GM12873 (cell line): ENCODE measurements at regions not wholly inside any gene's neighbourhood (a gene's known extent, or its start where the extent isn't known, plus 50 kb on each side); places are given as distances from the start of the nearest gene placed in this dataset.

ENCODE experiments used
- CTCF ChIP-seq: IDR thresholded peaks from 2 replicates; pipeline ENCODE4 v1.5.1; 2012; ENCODE audit warnings: low read depth, mild to moderate bottlenecking, moderate library complexity, low read length, control low read depth; ENCODE audit not compliant: insufficient read depth; ENCODE audit errors: missing control alignments

GRCh38 chr5:18965893-18966292 is 1022.1 kb downstream of the CDH18 start:
- TF ChIP-seq CTCF = no peak

GRCh38 chr5:18967637-18968036 is 1020.4 kb downstream of the CDH18 start:
- no peak for TF ChIP-seq CTCF

- TF ChIP-seq CTCF = no peak
These were observed 1019.0 kb downstream of the CDH18 start for GRCh38 chr5:18968966-18969365.

GRCh38 chr5:18970000-18970399 is 1018.0 kb downstream of the CDH18 start:
- no peak for TF ChIP-seq CTCF

GRCh38 chr5:18972177-18972576 is 1015.8 kb downstream of the CDH18 start:
- no peak for TF ChIP-seq CTCF

- TF ChIP-seq CTCF = no peak
These were observed 1012.4 kb downstream of the CDH18 start for GRCh38 chr5:18975624-18976023.

GRCh38 chr5:18977880-18978279 is 1010.1 kb downstream of the CDH18 start:
- no peak for TF ChIP-seq CTCF

- TF ChIP-seq CTCF = no peak
These were observed 1003.4 kb downstream of the CDH18 start for GRCh38 chr5:18984559-18985080.
